ENCODE measurements at regions not wholly inside any gene's neighbourhood (a gene's known extent, or its start where the extent isn't known, plus 50 kb on each side); places are given as distances from the start of the nearest gene placed in this dataset.

DNA sequence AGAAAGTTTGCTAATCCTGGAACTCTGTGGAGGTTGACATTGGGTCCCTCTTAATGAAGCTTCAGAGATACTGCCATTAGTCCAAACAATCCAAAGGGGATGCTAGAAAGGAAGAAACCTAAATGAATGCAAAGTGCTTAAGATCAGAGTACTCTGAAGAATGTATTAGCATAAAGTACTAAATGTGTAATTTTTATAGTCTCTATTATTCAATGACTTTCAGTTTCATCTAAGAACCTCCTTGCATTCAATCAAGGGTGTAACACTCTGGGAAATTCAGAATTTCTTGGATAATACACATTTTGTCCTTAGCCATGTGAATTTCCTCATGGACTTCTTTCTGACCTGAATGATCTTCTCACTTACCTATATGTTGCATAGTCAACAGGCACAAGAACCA lies 1078.5 kb upstream of the ADGRL4 start:
- H3K4me1 ChIP-seq: no peaks in the 10 kb centered on the region
- H3K36me3 ChIP-seq: no peaks in the 10 kb centered on the region
- H3K9me3 ChIP-seq (replicated peaks): peaks cover 8% of the 10 kb centered on the region
- H3K27me3 ChIP-seq (ENCODE audit: low read depth): no peaks in the 10 kb centered on the region
- no peak overlapping the region for H3K27ac ChIP-seq (replicated peaks)
- no peak overlapping the region for H3K4me3 ChIP-seq
- TF ChIP-seq, protein P1, sequence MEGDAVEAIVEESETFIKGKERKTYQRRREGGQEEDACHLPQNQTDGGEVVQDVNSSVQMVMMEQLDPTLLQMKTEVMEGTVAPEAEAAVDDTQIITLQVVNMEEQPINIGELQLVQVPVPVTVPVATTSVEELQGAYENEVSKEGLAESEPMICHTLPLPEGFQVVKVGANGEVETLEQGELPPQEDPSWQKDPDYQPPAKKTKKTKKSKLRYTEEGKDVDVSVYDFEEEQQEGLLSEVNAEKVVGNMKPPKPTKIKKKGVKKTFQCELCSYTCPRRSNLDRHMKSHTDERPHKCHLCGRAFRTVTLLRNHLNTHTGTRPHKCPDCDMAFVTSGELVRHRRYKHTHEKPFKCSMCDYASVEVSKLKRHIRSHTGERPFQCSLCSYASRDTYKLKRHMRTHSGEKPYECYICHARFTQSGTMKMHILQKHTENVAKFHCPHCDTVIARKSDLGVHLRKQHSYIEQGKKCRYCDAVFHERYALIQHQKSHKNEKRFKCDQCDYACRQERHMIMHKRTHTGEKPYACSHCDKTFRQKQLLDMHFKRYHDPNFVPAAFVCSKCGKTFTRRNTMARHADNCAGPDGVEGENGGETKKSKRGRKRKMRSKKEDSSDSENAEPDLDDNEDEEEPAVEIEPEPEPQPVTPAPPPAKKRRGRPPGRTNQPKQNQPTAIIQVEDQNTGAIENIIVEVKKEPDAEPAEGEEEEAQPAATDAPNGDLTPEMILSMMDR (IDR thresholded peaks at IDR 0.05; ENCODE audit: borderline replicate concordance): no peak
- intact Hi-C loops (cut with micrococcal nuclease): no loop called here
- no peak for DNase-seq

DNA sequence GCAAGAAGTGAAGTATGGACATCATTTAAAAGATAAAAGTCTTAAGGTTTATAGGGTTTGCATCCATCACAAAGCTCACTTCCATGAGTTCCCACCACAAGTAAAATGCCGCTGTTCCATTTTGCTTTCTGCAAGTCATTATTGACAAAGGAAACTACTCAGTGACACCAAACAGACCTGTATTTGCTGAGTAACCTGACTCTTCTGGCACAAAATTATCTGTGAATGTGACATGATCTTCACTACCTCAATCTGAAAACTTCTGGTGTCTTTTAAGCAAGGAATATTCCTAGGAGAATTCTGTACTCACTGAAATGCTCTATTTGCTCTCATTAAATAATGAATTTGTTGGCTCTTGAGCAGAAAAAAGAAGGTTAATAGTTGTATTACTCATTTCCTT lies 1077.4 kb upstream of the ADGRL4 start:
- Histone ChIP-seq H3K27me3 (ENCODE audit: low read depth) (no peaks in the 10 kb centered on the region), H3K36me3 (no peaks in the 10 kb centered on the region), H3K4me1 (no peaks in the 10 kb centered on the region), H3K9me3 (replicated peaks) (no peaks in the 10 kb centered on the region), H3K4me3 (no peak overlapping the region), H3K27ac (replicated peaks) (no peak overlapping the region)
- no peak for DNase-seq
- intact Hi-C loops (cut with micrococcal nuclease): no loop called here
- TF ChIP-seq, protein P1 (IDR thresholded peaks at IDR 0.05; ENCODE audit: borderline replicate concordance): no peak

DNA sequence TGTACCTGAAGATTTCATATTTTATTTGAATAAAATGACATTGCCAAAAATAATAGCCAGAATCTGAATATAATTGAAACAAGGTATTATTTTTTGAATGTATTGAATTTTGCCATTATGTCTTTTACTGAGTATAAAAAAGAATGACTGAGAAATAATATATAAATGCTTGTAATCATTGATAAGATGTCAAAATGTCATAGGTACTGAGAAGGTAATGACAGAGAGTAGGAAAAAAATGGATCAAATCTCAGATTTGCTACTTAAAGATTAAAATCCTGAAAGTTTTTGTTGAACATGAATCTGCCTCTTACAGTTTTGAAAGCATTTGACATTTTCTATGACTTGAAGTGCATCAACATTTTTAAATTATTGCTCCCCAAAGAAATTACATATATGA lies 1069.9 kb upstream of the ADGRL4 start:
- no peaks in the 10 kb centered on the region for H3K36me3 ChIP-seq
- H3K4me1 ChIP-seq: no peaks in the 10 kb centered on the region
- H3K9me3 ChIP-seq (replicated peaks): peaks cover 4% of the 10 kb centered on the region
- H3K27me3 ChIP-seq (ENCODE audit: low read depth): no peaks in the 10 kb centered on the region
- TF ChIP-seq, protein P1 (IDR thresholded peaks at IDR 0.05; ENCODE audit: borderline replicate concordance): no peak
- no peak overlapping the region for H3K27ac ChIP-seq (replicated peaks)
- no peak for DNase-seq
- intact Hi-C loops (cut with micrococcal nuclease): no loop called here
- no peak overlapping the region for H3K4me3 ChIP-seq

DNA sequence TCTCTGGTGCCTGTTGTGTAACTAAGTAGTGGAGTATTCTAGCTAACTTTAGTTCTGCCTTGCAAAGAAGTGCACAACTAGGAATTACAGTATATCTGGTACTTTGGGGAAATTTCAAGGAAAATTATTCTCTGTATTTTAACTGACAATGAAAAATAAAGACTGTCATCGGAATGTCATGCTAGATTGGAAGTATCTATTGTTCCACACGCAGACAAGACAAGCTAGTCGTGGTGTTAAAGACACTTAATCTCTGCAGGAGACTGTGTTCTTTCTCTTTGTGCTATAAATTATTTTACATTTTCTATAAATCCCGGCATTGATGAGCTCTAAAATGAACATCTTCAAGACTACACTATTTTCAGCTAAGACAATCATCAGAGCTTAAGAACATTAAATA lies 1068.8 kb upstream of the ADGRL4 start:
- no peaks in the 10 kb centered on the region for H3K27me3 ChIP-seq (ENCODE audit: low read depth)
- intact Hi-C loops (cut with micrococcal nuclease): no loop called here
- H3K4me3 ChIP-seq: no peak overlapping the region
- no peak overlapping the region for H3K27ac ChIP-seq (replicated peaks)
- no peak for DNase-seq
- H3K9me3 ChIP-seq (replicated peaks): peaks cover 4% of the 10 kb centered on the region
- H3K4me1 ChIP-seq: no peaks in the 10 kb centered on the region
- TF ChIP-seq, protein P1 (IDR thresholded peaks at IDR 0.05; ENCODE audit: borderline replicate concordance): no peak
- no peaks in the 10 kb centered on the region for H3K36me3 ChIP-seq

DNA sequence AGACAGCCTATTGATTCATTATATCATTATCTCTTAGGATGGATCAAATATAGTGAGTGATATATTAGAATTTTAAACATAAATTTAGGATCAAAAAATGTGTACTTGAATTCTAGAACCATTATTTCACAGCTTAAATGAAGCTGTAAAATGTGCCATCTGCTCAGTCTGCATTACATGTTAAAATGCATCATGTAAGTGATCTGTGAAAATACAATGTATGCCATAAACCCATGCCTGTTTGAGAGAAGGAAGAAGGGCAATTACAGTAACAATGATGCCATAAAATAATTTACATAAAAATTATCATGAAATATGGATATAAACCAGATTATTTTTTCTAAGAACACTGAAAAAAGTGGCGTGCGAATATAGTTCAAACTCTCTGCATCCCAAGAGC lies 1066.0 kb upstream of the ADGRL4 start:
- no peaks in the 10 kb centered on the region for H3K4me1 ChIP-seq
- H3K9me3 ChIP-seq (replicated peaks): no peaks in the 10 kb centered on the region
- intact Hi-C loops (cut with micrococcal nuclease): no loop called here
- TF ChIP-seq, protein P1 (IDR thresholded peaks at IDR 0.05; ENCODE audit: borderline replicate concordance): no peak
- no peak for DNase-seq
- no peaks in the 10 kb centered on the region for H3K27me3 ChIP-seq (ENCODE audit: low read depth)
- no peaks in the 10 kb centered on the region for H3K36me3 ChIP-seq
- H3K4me3 ChIP-seq: no peak overlapping the region
- no peak overlapping the region for H3K27ac ChIP-seq (replicated peaks)

DNA sequence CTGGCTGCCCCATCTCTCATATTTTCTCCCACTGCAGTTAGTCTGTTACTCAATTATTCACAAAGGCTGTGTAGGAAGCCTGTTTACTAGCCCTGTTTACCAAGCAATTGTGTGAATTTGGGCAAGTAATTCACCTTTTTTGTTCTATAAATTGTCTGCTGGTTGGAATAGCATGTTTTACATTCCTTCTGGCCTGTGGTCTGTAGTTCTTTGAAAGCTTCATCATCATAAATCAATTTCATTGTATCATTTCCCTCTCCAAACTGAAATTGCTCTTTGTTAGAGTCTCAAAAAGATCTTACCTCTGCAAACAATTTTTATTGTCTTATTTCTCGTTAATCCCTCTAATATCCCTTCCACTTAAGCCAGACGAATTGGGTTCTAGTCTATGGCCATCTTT lies 1059.5 kb upstream of the ADGRL4 start:
- DNase-seq: no peak
- intact Hi-C loops (cut with micrococcal nuclease): no loop called here

More for the DNA sequence above, 1059.5 kb upstream of the ADGRL4 start:
- no peak overlapping the region for H3K4me3 ChIP-seq
- H3K36me3 ChIP-seq: no peaks in the 10 kb centered on the region
- no peaks in the 10 kb centered on the region for H3K4me1 ChIP-seq
- TF ChIP-seq, protein P1 (IDR thresholded peaks at IDR 0.05; ENCODE audit: borderline replicate concordance): no peak
- no peaks in the 10 kb centered on the region for H3K27me3 ChIP-seq (ENCODE audit: low read depth)
- no peaks in the 10 kb centered on the region for H3K9me3 ChIP-seq (replicated peaks)
- H3K27ac ChIP-seq (replicated peaks): no peak overlapping the region
